Panc1 (cell line): ENCODE measurements at regions not wholly inside any gene's neighbourhood (a gene's known extent, or its start where the extent isn't known, plus 50 kb on each side); places are given as distances from the start of the nearest gene placed in this dataset.

Experiments
- ATAC-seq: fragments of 200-7000 bp; cut with Tn5 transposase; 2 replicates; pipeline ENCODE4 v1.9.1; 2020; ENCODE audit warnings: mild to moderate bottlenecking, moderate library complexity
- BruUV-seq: library from RNA; stranded (reverse); fragments of 400-500 nt; replicated peaks from 2 replicates; lab custom pipeline; 2021; lab: Mats Ljungman, UMichigan
- CTCF ChIA-PET: fragments of 300-600 bp; sonication (Branson Sonifier 250); formaldehyde crosslinking; loops from one replicate; lab custom pipeline; 2022; ENCODE audit warnings: antibody characterized with exemption; lab: Charles Lee
- POLR2A ChIA-PET: fragments of 300-600 bp; sonication (Branson Sonifier 250); formaldehyde crosslinking; loops from one replicate; lab custom pipeline; 2022; ENCODE audit warnings: antibody characterized with exemption; lab: Charles Lee
- DNase-seq: peaks from one replicate; pipeline ENCODE4 v3.0.0-alpha.2; 2010; ENCODE audit warnings: low read depth, low spot score
- H3K27ac ChIP-seq: 2 replicates; pipeline ENCODE4 v1.5.1; 2011; ENCODE audit warnings: mild to moderate bottlenecking, low read length, inconsistent platforms
- H3K27me3 ChIP-seq: fragments of 200-500 bp; sonication (Bioruptor generic); 2 replicates; pipeline ENCODE4 v1.6.0; 2014; ENCODE audit warnings: low read length, inconsistent platforms; ENCODE audit not compliant: control insufficient read depth, insufficient read depth
- H3K36me3 ChIP-seq: fragments of 200-500 bp; sonication (Bioruptor generic); 2 replicates; pipeline ENCODE4 v1.5.1; 2014; ENCODE audit warnings: inconsistent platforms, mild to moderate bottlenecking, low read length, moderate library complexity; ENCODE audit not compliant: control insufficient read depth, insufficient read depth
- H3K4me1 ChIP-seq: 2 replicates; pipeline ENCODE4 v1.5.1; 2011; ENCODE audit warnings: inconsistent platforms, mild to moderate bottlenecking, low read length, moderate library complexity; ENCODE audit not compliant: control insufficient read depth, insufficient read depth
- H3K4me3 ChIP-seq, 2 experiments: 2 replicates each; pipeline ENCODE4 v1.5.1; 2011 to 2012; ENCODE audit warnings: low read depth in 2 of 2, low read length in 2 of 2, mild to moderate bottlenecking in 2 of 2, inconsistent platforms in 1 of 2, moderate library complexity in 1 of 2
- H3K9me3 ChIP-seq: fragments of 200-500 bp; sonication (Bioruptor generic); 2 replicates; pipeline ENCODE4 v1.5.1; 2014; ENCODE audit warnings: low read depth, mild to moderate bottlenecking, inconsistent platforms, low read length, moderate library complexity; ENCODE audit not compliant: control insufficient read depth, insufficient read depth
- POLR2AphosphoS5 ChIP-seq: IDR thresholded peaks from 2 replicates; pipeline ENCODE4 v1.6.1; 2012; ENCODE audit warnings: mild to moderate bottlenecking, low read depth, low read length, moderate library complexity
- REST ChIP-seq, 2 experiments: IDR thresholded peaks; 2 replicates each; pipeline ENCODE4 v1.6.1; 2011 to 2012; ENCODE audit warnings: low read depth in 2 of 2, control low read depth in 1 of 2, low read length in 1 of 2, mild to moderate bottlenecking in 1 of 2, moderate library complexity in 1 of 2; ENCODE audit not compliant: insufficient read depth in 1 of 2
- SIN3A ChIP-seq: IDR thresholded peaks from 2 replicates; pipeline ENCODE4 v1.6.1; 2012; ENCODE audit warnings: low read depth, mild to moderate bottlenecking, low read length, moderate library complexity, borderline replicate concordance; ENCODE audit not compliant: insufficient read depth
- TCF7L2 ChIP-seq: IDR thresholded peaks from 2 replicates; pipeline ENCODE4 v1.6.1; 2011; ENCODE audit warnings: mild to moderate bottlenecking, low read depth, low read length, inconsistent platforms
- in situ Hi-C: cut with HindIII; loops from 2 replicates; pipeline ENCODE4 v1.10.0; 2016; ENCODE audit warnings: low sequenced_read_pairs, low pct_unique_long_range_greater_than_20kb
- intact Hi-C: fragments of 100-400 bp; cut with micrococcal nuclease; formaldehyde crosslinking; loops from one replicate; pipeline ENCODE4 v1.10.0; 2022; ENCODE audit not compliant: unreplicated experiment
- TF ChIP-seq, protein P1 (sequence below): fragments of 450-650 bp; IDR thresholded peaks from 2 replicates; pipeline ENCODE4 v1.5.1; 2017; ENCODE audit warnings: mild to moderate bottlenecking

- Histone ChIP-seq H3K36me3 (no peaks in the 10 kb centered on the region), H3K4me3 (no peak overlapping the region), H3K27me3 (no peaks in the 10 kb centered on the region), H3K27ac (no peak overlapping the region), H3K9me3 (no peaks in the 10 kb centered on the region), H3K4me1 (no peaks in the 10 kb centered on the region; the same call in 1 of the 2 replicates)
- no TSS peak for BruUV-seq
- TF ChIP-seq TCF7L2 (no peak), REST (IDR thresholded peaks at IDR 0.05; ENCODE audit: insufficient read depth in 1 of 2, low read depth in 2 of 2, low read length in 1 of 2) (no peak), SIN3A (no peak), POLR2AphosphoS5 (no peak)
- TF ChIP-seq, protein P1, sequence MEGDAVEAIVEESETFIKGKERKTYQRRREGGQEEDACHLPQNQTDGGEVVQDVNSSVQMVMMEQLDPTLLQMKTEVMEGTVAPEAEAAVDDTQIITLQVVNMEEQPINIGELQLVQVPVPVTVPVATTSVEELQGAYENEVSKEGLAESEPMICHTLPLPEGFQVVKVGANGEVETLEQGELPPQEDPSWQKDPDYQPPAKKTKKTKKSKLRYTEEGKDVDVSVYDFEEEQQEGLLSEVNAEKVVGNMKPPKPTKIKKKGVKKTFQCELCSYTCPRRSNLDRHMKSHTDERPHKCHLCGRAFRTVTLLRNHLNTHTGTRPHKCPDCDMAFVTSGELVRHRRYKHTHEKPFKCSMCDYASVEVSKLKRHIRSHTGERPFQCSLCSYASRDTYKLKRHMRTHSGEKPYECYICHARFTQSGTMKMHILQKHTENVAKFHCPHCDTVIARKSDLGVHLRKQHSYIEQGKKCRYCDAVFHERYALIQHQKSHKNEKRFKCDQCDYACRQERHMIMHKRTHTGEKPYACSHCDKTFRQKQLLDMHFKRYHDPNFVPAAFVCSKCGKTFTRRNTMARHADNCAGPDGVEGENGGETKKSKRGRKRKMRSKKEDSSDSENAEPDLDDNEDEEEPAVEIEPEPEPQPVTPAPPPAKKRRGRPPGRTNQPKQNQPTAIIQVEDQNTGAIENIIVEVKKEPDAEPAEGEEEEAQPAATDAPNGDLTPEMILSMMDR: no peak
- ATAC-seq (no peak), DNase-seq (no peak)
- POLR2A ChIA-PET: no interaction called here
- intact Hi-C loops (no loop called here), in situ Hi-C loops (no loop called here)
- CTCF ChIA-PET: no interaction called here
Measured at GRCh38 chr7:434891-435629, 84.6 kb downstream of the PDGFA start.

GRCh38 chr7:435630-436366 lies 83.8 kb downstream of the PDGFA start:
- Histone ChIP-seq H3K36me3 (no peaks in the 10 kb centered on the region), H3K4me3 (no peak overlapping the region), H3K27ac (no peak overlapping the region), H3K4me1 (no peaks in the 10 kb centered on the region; the same call in 1 of the 2 replicates), H3K27me3 (no peaks in the 10 kb centered on the region), H3K9me3 (no peaks in the 10 kb centered on the region)
- DNase-seq (no peak), ATAC-seq (no peak)
- TF ChIP-seq SIN3A (no peak), POLR2AphosphoS5 (no peak), REST (IDR thresholded peaks at IDR 0.05; ENCODE audit: insufficient read depth in 1 of 2, low read depth in 2 of 2, low read length in 1 of 2) (no peak), TCF7L2 (no peak)
- TF ChIP-seq, protein P1: no peak
- CTCF ChIA-PET: no interaction called here
- no TSS peak for BruUV-seq
- intact Hi-C loops: no loop called here
- in situ Hi-C loops: no loop called here
- POLR2A ChIA-PET: no interaction called here
